Pancreas (tissue), 10 donors: ENCODE measurements at regions not wholly inside any gene's neighbourhood (a gene's known extent, or its start where the extent isn't known, plus 50 kb on each side); places are given as distances from the start of the nearest gene placed in this dataset.

Experiments
- ATAC-seq, 4 donors: fragments of 200-7000 bp; cut with Tn5 transposase; one replicate each; pipeline versions ENCODE4 v1.8.0 to v1.9.1; 2020; ENCODE audit warnings: mild to moderate bottlenecking in 4 of 4, moderate library complexity in 4 of 4
- DNase-seq, 6 donors: peaks; one replicate each; pipeline ENCODE4 v3.0.0-alpha.2; 2020
- FAIRE-seq: peaks from 2 replicates; lab custom pipeline; 2012; peaks lifted over from hg19 to GRCh38; lab: Jason Lieb, UNC
- H3K27ac ChIP-seq, 4 donors: fragments of 200-600 bp; sonication (generic); 1 replicate in 3 of 4; 2 replicates in 1 of 4; pipeline versions ENCODE4 v1.5.0 to v1.8.0; 2020
- H3K27me3 ChIP-seq, 4 donors: fragments of 200-600 bp; one replicate each; pipeline ENCODE4 v1.8.0; 2021
- H3K36me3 ChIP-seq, 3 donors: fragments of 200-600 bp; sonication (generic) in 1 of 3; one replicate each; pipeline versions ENCODE4 v1.5.0 to v1.8.0; 2020 to 2021
- H3K4me1 ChIP-seq, 3 donors: fragments of 200-600 bp; one replicate each; pipeline ENCODE4 v1.8.0; 2021
- H3K4me3 ChIP-seq, 4 donors: fragments of 200-600 bp; sonication (generic) in 2 of 4; one replicate each; pipeline versions ENCODE4 v1.5.0 to v1.8.0; 2020 to 2021
- H3K9me3 ChIP-seq, 4 donors: fragments of 200-600 bp; one replicate each; pipeline ENCODE4 v1.8.0; 2021
- WGBS, 2 donors: extraction: QIAGEN DNeasy Blood & Tissue Kit; methylation state at CpG; one replicate each; pipeline ENCODE4 v1.1.7; 2013; 5-methylcytosine and 5-hydroxymethylcytosine counted together
- intact Hi-C, 3 donors: fragments of 100-400 bp; cut with DNase I; formaldehyde crosslinking; loops; one replicate each; pipeline versions ENCODE4 v1.11.1 to v1.14.2; 2022
- TF ChIP-seq, protein P1 (sequence below), 4 donors: fragments of 200-600 bp; sonication (generic) in 3 of 4; IDR thresholded peaks; one replicate each; pipeline versions ENCODE4 v1.5.0 to v1.8.0; 2021; ENCODE audit warnings: antibody characterized with exemption in 4 of 4
- donor health status: healthy with polysubstance abuse.
- donor health status: DM: no; HTN: no; CAD: no; lungs with moderate emphysema.
- donor health status: DM: no; HTN: no; CAD: no.
- donor health status: control.
- donor health status: control.
- donor health status: Bipolar disorder and iron deficiency.
- donor health status: DM: yes; HTN: yes; CAD: no.
- donor health status: DM: no; HTN: no; CAD: no.
- donor health status: DM: no; HTN: no; CAD: no.
- donor health status: DM: yes; HTN: yes; CAD: no.

- DNase-seq: no peak
- TF ChIP-seq, protein P1, sequence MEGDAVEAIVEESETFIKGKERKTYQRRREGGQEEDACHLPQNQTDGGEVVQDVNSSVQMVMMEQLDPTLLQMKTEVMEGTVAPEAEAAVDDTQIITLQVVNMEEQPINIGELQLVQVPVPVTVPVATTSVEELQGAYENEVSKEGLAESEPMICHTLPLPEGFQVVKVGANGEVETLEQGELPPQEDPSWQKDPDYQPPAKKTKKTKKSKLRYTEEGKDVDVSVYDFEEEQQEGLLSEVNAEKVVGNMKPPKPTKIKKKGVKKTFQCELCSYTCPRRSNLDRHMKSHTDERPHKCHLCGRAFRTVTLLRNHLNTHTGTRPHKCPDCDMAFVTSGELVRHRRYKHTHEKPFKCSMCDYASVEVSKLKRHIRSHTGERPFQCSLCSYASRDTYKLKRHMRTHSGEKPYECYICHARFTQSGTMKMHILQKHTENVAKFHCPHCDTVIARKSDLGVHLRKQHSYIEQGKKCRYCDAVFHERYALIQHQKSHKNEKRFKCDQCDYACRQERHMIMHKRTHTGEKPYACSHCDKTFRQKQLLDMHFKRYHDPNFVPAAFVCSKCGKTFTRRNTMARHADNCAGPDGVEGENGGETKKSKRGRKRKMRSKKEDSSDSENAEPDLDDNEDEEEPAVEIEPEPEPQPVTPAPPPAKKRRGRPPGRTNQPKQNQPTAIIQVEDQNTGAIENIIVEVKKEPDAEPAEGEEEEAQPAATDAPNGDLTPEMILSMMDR (IDR thresholded peaks at IDR 0.05): no peak
- Histone ChIP-seq H3K27ac (no peak overlapping the region), H3K4me1 (no peaks in the 10 kb centered on the region), H3K9me3 (no peaks in the 10 kb centered on the region), H3K27me3 (no peaks in the 10 kb centered on the region), H3K4me3 (no peak overlapping the region), H3K36me3 (no peaks in the 10 kb centered on the region)
- FAIRE-seq: no peak
- intact Hi-C loops: no loop called here
- WGBS, 2 donors: 74 to 84% methylated on average over 2 of the region's 2 CpGs
- no peak for ATAC-seq
These were observed 184.4 kb upstream of the EEA1 start for GRCh38 chr12:93113317-93114006.

- 46 to 49% methylated on average over 6 of the region's 6 CpGs for WGBS, 2 donors
- H3K9me3 ChIP-seq: no peaks in the 10 kb centered on the region
- FAIRE-seq: no peak
- ATAC-seq: no peak
- H3K27me3 ChIP-seq: no peaks in the 10 kb centered on the region
- TF ChIP-seq, protein P1 (IDR thresholded peaks at IDR 0.05): no peak
- intact Hi-C loops: no loop called here
- H3K36me3 ChIP-seq: no peaks in the 10 kb centered on the region
- no peak overlapping the region for H3K4me3 ChIP-seq
- no peak overlapping the region for H3K27ac ChIP-seq
- DNase-seq: no peak
- no peaks in the 10 kb centered on the region for H3K4me1 ChIP-seq
These were observed 186.1 kb upstream of the EEA1 start for GRCh38 chr12:93115198-93115601.

- FAIRE-seq (no peak), DNase-seq (no peak), ATAC-seq (no peak)
- TF ChIP-seq, protein P1 (IDR thresholded peaks at IDR 0.05): no peak
- H3K27me3 ChIP-seq: no peaks in the 10 kb centered on the region
- no peaks in the 10 kb centered on the region for H3K9me3 ChIP-seq
- no peak overlapping the region for H3K27ac ChIP-seq
- H3K4me3 ChIP-seq: no peak overlapping the region
- intact Hi-C loops: no loop called here
- no peaks in the 10 kb centered on the region for H3K36me3 ChIP-seq
- WGBS, 2 donors: 61 to 64% methylated on average over 4 of the region's 4 CpGs
- H3K4me1 ChIP-seq: no peaks in the 10 kb centered on the region
These were observed 186.6 kb upstream of the EEA1 start for GRCh38 chr12:93115646-93116045.

DNA sequence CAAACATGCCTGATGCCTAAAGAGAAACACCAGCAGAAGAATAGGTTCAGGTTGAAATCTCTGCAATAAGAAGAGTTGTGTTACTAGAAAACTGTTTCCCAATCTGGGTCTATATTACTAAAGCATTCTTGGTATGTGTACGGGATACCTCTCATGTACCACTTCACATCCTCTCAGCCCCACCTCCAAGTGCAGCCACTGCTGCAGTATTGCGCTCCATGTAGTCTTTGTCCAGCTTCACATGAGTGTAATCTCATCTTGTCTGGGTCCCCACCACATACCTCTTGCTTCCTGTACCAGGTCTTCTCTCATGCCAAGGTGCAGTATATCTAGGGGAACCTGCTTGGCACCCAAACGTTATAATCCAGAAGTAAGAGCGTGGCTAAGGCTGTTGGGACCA is 187.5 kb upstream of the EEA1 start:
- Histone ChIP-seq H3K27me3 (no peaks in the 10 kb centered on the region), H3K4me3 (no peak overlapping the region), H3K4me1 (peaks cover 0 to 4% (median 0%) of the 10 kb centered on the region in 3 donors), H3K27ac (no peak overlapping the region), H3K36me3 (no peaks in the 10 kb centered on the region), H3K9me3 (no peaks in the 10 kb centered on the region)
- FAIRE-seq (no peak), DNase-seq (no peak), ATAC-seq (no peak)
- TF ChIP-seq, protein P1 (IDR thresholded peaks at IDR 0.05): no peak
- intact Hi-C loops: no loop called here
- 89 to 90% methylated on average over 4 of the region's 4 CpGs for WGBS, 2 donors

DNA sequence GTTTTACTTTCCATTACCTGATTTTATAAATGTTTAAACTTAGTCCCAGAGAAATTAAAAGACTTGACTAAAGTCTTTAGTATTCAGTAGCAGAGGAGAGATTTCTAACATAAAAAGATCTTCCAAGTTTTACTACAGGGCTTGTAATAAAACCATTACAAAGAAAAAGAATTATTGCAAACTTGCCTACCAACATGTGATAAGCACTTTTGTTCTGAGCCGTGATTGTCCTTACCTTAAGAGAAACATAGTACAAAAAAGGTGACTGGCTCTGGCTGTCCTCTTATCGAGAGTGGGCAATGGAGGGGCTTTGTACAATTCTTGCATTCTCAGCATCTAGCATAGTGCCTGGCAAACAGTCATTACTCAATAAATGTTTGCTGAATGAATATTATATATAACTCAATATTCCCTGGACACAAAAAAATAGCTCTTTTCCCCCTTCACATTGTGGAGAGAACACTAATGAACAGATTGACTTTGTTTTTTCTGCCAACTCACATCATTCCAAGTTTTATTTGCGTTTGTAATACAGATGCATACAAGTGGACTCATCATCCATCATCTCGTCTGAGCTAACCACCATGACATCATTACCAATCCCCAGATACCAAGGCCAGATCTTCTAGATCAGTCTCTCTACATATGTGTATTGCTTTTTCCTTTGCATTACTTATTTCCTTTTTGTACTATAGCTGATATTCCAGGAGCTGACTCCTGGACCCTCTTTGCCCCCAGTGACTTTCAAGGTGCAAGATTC is 192.8 kb upstream of the EEA1 start:
- no peaks in the 10 kb centered on the region for H3K27me3 ChIP-seq
- intact Hi-C loops: no loop called here
- TF ChIP-seq, protein P1 (IDR thresholded peaks at IDR 0.05): no peak
- no peak overlapping the region for H3K4me3 ChIP-seq
- H3K9me3 ChIP-seq: no peaks in the 10 kb centered on the region
- ATAC-seq (peak in 3 of 4 donors; percentile 26 to 43 (median 35)), FAIRE-seq (no peak), DNase-seq (no peak)
- WGBS, 2 donors: 56 to 59% methylated on average over 4 of the region's 4 CpGs
- peak overlapping the region in 2 of 4 donors; percentile 35 to 53 for H3K27ac ChIP-seq
- peaks cover 0 to 6% (median 4%) of the 10 kb centered on the region in 3 donors for H3K4me1 ChIP-seq
- no peaks in the 10 kb centered on the region for H3K36me3 ChIP-seq
